Myocyte (in vitro differentiated cells): ENCODE measurements at regions not wholly inside any gene's neighbourhood (a gene's known extent, or its start where the extent isn't known, plus 50 kb on each side); places are given as distances from the start of the nearest gene placed in this dataset.
"Not testable (repeated sequence)": the region's sequence is repeated elsewhere in the genome, so short reads cannot be mapped to it uniquely, and the experiment has no call there.

Experiments used
- DNase-seq: peaks from one replicate; pipeline ENCODE4 v3.0.0-alpha.2; 2012; ENCODE audit warnings: low read depth

DNA sequence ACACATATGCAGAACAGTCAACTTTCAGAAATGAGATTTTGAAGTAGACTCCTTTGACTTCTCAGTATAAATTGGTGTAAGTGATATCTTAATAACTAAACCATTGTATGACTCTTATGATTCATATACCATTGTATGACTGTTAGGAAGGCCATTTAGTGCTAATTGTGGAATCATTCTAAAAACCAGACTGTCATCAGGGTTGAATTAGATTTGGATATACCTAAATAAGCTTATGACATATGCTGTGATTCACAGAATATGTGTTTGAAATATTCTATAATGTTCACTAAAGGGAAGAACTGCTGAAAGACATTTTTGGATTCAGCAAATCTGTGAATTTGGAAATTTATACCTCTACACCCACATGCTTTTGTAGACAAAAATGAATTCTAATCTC, 438.1 kb downstream of the MDFIC start:
- DNase-seq = no peak

DNA sequence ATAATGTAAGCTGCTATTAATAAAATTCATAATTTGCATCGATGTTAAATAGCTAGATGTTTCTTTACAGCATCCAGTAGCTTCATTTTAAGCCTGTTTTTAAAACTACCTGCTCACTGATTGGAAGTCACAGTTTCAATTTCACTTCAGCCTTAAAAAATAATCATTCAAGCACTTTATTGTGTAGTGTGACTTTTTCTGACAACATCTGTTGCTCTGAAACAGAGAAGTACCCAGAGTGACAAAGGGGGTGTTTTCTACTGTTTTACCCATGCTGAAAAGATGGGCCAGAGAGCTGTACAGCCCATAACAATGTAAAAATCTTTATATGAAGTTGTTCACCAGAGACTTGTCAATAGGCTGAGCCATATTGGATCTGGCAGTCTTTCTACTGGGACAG, 437.2 kb downstream of the MDFIC start:
- no peak for DNase-seq

DNA sequence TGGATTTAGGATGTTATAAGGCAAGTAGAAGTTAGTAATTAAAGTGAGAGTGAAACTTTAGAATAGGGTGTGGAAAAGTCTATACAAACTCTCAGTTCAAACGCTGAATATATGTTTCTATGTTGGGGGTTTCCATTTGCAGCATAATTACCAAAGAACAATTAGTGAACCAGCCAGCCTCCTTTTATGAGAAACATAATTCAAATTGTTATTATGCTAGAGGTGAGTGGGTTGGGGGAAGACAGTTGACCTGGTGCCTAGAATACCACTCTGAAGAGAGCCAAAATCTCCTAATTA, 435.8 kb downstream of the MDFIC start:
- no peak for DNase-seq

DNA sequence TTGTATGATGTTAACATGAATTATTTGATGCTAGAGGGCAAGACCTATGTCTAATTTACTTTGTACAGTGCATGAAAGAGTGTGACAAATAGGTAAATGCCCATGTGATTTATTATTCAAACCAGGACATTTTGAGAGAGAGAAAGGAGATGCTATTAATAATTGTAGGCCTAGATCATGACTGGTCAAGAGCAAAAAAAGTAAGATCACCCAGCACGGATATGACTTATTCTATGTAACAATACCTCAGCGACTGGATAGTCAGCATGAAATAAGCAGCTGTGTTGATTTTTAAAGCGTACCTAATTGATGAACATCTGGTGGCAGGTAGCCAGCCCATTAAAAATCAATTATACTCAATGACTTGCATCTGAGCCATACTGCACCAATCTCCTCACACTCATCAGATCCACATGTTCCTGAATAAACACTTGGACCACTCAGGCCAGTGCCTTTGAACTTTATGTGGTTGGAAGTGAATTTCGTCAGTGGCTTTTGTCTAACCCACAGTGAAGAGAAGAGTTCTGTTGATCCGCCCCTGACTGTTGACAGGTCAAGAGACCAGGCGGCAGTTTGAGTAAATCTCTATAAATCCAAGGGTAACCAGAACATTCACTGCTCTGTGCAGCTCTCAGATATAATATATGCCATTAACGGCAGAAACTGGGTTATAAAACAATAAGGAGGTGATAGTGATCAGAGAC, 435.3 kb downstream of the MDFIC start:
- DNase-seq = no peak

DNA sequence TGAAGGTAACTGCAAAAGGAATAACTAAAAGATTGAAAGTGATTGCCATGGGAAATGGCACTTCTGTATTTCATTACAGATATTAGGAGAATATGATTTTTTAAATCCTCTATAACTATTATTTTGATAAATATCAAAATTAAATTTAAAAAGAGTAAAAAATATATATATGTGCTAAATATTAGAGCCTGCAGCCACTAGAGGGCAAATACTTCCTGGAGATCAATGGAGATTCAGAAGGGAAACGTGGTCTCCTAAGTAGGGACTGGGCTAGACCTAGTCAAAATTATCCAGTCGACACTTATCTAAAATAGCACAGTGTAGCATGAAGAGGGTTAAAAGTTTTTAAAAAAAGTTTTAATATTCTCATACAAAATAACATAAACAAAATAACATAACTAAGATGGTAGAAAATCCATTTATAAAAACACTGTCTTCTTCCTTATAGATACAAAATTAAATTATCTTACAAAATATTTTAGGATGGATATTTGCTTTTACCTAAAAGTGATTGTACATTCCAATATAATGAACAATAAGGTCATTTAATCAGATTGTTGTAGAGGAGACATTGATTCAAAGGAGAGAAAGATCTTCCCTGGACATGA, 434.3 kb downstream of the MDFIC start:
- peak; percentile 44 for DNase-seq

DNA sequence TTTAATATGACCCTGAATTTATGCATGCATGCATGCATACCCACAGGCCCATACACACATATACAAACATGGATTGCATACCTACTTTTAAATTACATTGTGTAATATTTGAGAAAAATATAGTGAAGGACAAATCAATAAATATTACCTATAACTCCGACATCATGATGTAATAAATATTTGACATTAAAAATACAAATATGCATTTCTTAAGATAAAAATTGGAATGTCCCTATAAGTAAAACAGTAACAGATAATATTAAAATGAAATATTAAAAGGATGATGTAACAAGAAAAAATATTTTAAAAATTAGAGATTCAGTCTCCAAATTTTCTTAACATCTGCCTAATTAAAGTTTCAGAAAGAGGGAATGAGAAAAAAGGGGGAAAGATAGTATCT, 433.0 kb downstream of the MDFIC start:
- DNase-seq = no peak

DNA sequence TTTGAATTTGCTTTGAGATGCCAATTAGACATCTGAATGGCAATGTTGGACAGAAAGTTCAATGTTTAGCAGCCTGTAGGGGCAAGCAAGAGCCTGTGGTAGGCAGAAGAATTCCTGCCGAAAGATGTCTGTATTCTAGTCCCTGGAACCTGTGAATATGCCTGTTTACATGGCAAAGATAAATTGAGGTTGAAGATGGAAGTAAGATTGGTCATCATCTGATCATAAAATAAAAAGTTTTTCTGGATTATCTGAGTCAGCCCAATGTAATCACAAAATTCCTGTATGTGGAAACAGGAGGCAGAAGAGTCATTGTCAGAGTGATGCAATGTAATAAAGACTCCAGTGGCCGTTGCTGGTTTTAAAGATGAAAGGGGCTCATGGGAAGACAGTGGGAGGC, 430.5 kb downstream of the MDFIC start:
- DNase-seq = peak; percentile 33

DNA sequence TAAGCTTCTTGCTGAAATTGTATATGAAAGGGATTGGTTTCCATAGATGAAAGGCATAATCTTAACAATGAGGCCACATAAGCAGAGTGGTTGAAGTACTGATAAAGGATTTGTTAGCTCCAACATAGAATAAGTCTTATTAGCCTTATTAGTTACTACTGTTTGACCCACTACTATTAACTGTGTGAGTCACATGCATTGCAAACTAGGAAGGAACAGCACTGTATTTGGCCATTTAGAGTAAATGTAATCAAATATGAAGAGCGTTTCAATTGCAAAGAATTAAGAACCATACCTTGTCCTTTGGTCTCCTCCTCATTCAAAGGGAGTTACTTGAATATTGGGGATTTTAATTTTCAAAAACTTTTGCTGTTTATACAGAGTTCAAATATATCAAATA, 428.9 kb downstream of the MDFIC start:
- no peak for DNase-seq

DNA sequence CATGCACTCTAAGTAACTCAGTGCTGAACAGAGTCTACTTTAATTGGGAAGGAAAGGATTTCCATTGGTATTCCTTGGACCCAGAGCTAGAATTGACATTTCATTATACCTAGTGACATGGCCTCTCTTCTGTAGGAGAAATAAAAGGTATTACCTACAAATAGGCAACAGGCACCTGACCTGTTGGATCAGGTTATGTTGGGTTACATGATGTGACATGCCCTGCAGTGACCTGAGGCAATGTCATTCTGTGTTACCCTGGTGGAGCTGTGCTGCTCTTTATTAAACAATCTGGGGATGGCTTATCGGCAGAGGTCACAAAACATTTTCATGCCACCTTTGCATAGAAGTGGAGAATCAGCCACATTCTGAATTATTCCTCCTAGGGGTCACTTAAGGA, 427.7 kb downstream of the MDFIC start:
- no peak for DNase-seq

DNA sequence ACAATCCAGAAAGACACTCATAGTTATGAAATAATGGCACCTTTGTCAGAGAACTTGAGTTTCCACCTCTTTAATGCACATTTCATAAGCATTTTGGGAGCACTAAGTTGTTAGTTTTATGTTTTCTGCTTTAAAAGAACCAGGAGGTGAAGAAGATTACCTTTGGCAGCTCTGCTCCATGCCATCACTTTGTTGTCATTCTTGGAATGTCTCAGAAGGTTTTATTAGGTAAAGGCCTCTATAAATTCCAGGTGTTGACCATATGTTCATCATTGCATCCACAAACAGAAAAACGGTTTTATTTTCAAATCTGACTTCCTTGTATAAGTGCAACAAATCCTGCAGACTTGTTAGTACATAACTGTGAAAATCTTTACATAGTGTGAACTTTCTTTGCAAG, 424.8 kb downstream of the MDFIC start:
- DNase-seq = no peak

DNA sequence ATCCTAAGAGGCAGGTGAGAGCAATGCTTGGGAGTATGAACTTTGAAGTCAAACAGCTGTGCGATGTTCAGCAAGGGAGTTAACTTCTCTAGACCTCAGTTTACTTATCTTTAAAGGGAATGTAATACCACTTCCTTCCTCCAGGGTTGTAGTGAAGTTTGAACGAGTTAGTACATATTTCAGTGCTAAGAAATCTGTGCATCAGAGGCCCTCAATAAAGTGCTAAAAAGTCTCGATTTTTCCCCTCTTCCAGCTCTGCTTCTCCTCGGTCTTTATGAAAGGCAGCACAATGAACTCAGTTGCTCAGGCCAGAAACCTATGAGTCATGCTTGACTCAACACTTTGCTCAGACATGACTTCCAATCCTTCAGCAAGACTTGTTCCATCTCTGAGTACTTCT, 418.9 kb downstream of the MDFIC start:
- DNase-seq = peak; percentile 63

DNA sequence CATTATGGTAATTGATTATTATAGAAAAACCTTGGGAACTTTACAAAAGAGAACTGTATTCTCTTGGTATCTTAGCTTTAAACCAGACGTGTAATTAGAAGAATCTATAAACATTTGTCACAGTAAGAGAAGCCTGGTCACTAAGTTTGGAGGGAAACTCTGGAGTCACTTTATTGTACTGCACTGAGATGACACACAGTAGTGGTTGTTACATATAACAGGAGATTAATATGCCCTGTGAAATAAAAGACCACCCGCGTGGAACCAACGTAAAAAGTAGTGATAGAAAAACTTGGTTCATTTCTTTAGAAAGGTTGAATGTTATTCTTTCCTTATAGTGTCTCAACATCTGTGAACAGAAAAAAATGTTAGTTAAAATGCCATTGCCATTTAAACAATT, 416.1 kb downstream of the MDFIC start:
- DNase-seq = no peak

DNA sequence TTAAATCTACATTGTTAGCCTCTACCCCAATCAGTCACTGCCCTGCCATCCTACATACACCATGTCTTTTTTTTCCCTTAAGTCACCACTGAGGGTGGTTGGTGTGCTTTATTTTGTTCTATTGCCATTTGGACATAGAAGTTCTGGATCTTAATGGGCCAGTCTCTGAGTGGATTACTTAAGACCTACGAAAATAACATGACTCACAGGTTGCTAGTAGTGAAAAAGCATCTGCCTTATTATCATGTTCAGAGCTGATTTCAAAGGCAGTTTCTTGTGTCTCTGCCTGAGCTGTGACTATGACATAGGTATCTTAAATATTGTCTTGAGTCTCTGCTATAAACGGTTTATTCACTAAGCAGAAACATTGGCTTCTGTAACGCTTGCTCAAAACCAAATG, 410.8 kb downstream of the MDFIC start:
- no peak for DNase-seq

DNA sequence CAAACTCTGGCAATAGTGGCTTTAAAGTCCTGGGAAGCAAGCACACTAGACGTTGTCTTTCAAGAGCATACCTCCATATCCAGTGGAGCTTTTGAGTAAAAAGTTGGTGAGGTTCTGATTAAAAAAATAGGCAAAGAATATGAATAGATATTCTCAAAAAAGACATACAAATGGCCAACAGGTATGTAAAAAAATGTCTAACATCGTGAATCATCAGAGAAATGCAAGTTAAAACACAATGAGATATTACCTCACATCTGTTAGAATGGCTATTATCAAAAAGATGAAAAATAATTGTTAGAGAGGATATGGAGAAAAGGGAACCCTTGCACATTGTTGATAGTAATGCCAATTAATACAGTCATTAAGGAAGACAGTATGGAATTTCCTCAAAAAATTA, 407.1 kb downstream of the MDFIC start:
- DNase-seq = no peak

DNA sequence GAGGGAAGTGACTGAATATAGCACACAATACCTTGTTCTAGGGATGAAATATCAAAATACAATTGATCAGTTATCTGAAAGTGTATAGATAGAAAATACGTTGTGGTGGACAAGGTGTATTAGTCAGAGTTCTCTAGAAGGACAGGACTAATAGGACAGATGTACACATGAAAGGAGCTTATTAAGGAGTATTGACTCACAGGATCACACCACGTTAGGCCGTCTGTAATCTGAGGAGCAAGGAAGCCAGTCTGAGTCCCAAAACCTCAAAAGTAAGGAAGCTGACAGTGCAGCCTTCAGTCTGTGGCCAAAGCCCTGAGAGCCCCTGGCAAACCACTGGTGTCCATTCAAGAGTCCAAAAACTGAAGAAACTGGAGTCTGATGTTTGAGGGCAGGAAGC, 406.1 kb downstream of the MDFIC start:
- DNase-seq = peak; percentile 76

DNA sequence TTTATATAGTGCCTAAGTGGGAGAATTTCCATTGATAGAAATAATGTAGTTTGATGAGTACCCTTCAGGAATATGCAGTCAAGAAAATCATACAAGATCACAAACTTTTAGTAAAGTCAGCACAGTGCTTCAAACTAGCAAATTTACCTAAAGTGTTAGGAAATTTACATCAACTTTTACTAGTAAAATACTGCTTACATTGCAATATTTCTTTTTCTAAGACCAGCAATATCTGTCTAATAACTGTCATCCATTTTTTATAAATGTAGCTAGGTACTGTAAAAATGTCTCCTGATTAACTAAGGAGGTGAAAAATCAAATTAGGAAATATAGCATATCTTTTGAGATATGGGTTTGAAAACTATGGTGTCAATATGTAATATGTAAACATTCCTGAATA, 405.4 kb downstream of the MDFIC start:
- DNase-seq = no peak

DNA sequence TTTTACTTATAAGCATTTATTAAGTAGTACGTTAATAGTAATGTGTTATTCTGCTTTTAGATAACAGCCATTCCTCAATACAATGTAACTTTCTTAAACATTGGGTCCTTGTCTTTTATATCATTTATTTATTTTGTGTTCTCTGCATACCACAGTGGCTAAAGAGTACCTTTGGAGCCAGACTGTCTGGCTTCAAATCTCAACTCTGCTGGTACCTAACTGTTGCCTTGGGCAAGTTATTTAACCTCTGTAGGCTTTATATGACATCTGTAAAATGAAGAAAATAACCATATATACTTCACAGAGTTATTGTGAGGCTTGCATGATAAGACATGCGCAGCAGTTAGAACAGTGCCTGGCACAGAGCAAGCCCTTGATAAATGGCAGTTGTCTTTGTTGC, 397.6 kb downstream of the MDFIC start:
- no peak for DNase-seq

DNA sequence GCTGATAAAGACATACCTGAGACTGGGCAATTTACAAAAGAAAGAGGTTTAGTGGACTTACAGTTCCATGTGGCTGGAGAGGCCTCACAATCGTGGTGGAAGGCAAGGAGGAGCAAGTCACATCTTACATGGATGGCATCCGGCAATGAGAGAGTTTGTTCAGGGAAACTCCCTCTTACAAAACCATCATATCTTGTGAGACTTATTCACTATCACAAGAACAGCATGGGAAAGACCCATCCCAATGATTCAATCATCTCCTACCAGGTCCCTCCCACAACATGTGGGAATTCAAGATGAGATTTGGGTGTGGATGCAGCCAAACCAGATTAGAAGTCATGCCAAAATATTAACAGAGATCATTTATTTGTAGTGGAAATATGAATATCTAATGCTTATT, 388.4 kb downstream of the MDFIC start:
- not testable (repeated sequence) for DNase-seq

DNA sequence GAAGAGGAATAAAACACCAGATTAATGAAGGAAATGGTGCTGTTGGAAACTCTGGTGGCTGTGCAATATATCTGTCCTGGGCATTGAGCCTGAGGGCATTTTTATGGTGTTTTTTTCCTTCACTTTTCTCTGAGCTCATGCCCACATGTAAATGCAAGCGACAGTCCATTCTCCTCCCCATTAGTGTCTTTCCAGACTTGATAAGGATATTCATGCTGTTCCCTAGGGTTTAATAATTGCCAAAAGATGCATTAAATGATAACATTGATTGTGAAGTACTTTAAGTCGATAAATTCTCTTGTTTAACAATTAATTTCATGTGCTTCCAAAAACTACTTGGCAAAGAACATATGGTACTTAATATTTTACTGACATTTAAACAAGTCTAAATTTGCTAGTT, 384.7 kb downstream of the MDFIC start:
- no peak for DNase-seq

DNA sequence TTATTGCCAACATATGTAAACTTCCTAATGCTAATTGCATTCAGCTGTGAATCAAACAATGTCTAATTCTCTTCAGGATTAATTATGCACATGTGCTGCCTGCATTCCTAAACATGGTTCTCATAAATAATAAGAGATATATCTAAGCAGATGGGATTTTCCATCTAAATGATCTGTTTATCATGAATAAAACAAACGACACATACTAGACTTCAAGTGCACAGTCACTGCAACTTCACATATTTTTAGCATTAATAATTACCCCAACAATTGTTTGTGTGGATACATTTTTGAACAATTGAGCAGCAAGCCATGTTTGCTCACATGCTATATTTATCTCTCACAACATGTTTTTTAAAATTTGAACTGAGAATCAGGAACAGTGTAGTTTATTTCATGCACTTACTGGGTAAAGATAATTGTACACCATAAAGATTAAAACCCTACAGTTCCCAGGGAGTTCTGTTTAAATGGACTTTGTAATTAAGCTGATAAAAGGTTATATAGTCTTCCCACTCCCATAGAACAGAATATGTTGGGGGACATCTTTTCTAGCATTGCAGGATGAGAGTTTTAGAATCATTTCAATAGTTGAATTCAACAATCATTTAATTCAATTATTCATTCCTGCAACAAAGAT, 378.5 kb downstream of the MDFIC start:
- peak; percentile 62 for DNase-seq

DNA sequence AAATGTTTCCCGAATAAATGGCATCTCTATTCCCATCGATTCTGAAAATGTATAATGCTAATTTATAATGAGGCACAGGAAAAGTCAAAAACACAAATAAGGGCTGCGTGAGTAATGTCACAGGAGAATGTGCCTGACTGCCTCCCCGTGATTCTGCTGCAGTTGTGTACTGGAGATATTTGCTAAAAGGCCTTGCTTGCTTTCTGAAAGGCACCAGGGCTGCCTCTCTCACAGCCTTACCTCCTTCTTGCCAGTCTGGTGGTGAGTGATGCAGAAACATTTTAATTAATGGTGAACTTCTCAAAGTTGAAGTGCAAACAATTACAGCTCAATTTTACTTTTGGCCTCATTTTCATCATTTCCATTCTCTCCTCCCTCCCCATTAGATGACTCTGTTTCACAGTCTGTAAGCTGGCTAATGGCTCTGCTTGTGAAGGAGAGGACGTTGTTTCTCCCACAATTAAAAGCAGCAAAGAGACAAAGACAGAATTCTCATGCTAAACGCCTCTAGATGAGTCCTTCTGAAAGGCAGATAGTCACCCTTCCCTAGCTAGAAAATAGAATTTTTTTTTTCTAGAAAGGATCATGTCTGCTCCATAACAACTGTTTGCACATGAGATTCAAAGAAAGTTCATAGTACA, 377.6 kb downstream of the MDFIC start:
- peak; percentile 11 for DNase-seq

DNA sequence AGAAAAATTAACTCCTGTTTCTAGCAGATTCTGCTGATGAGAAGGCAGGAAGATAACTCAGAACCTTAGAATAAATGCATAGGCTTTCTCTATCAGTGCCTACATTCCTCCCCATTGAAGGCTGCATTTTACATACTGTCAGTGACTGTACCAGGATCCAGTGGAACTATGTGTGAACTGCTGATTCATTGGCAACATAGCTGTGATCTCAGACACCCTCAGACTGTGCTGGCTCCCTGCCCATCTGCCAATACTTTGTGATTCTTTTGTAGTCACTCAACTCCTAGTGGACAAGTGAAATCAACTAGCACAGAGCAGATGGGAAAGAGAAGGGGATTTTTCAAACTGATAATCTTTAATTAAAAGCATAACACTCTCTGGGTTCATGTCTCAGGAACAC, 375.8 kb downstream of the MDFIC start:
- DNase-seq = peak; percentile 78
